BJ (cell line): ENCODE measurements at regions not wholly inside any gene's neighbourhood (a gene's known extent, or its start where the extent isn't known, plus 50 kb on each side); places are given as distances from the start of the nearest gene placed in this dataset.

ENCODE experiments used
- CTCF ChIA-PET: fragments of 350-600 bp; formaldehyde crosslinking; extraction: SDS; loops from one replicate; lab custom pipeline; 2021; ENCODE audit warnings: antibody characterized with exemption, inconsistent platforms; lab: Yijun Ruan, JAX
- POLR2A ChIA-PET: fragments of 300-600 bp; sonication (Branson Sonifier 250); formaldehyde crosslinking; extraction: SDS; loops from one replicate; lab custom pipeline; 2021; ENCODE audit warnings: antibody characterized with exemption; lab: Charles Lee
- DNase-seq: peaks from one replicate; pipeline ENCODE4 v3.0.0-alpha.2; 2011; ENCODE audit warnings: low read depth
- H3K27me3 ChIP-seq: 2 replicates; pipeline ENCODE4 v1.6.0; 2011; ENCODE audit warnings: low read length; ENCODE audit not compliant: control insufficient read depth, insufficient read depth
- H3K36me3 ChIP-seq: 2 replicates; pipeline ENCODE4 v1.5.1; 2011; ENCODE audit warnings: low read length; ENCODE audit not compliant: control insufficient read depth, insufficient read depth
- H3K4me3 ChIP-seq: 2 replicates; pipeline ENCODE4 v1.5.1; 2011; ENCODE audit warnings: low read depth, mild to moderate bottlenecking, control low read depth, low read length
- TF ChIP-seq, protein P1 (sequence below): IDR thresholded peaks from 2 replicates; pipeline ENCODE4 v1.5.1; 2011; ENCODE audit warnings: low read depth, mild to moderate bottlenecking, control low read depth, inconsistent platforms, low read length, moderate library complexity; ENCODE audit not compliant: insufficient read depth

DNA sequence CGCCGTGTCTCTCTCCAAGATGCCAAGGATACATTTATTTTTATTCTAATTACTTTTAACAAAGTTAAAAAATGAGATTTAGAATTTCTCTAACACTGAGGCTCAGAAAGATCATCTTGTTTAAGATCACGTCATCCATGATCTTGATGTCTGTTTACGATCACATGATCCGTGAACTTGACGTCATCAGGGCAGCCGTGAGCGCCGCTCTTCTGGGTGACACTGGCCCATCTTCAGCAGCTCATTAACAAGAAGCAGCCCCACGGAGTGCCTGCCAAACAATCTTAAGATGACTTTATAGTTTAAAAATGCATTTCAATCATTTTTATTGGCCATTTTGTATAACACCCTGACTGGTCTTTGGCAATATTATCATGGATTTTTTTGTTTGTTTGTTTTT, 291.1 kb upstream of the PRKCQ start:
- CTCF ChIA-PET, result no interaction called here
- POLR2A ChIA-PET, result no interaction called here
- TF ChIP-seq, protein P1, sequence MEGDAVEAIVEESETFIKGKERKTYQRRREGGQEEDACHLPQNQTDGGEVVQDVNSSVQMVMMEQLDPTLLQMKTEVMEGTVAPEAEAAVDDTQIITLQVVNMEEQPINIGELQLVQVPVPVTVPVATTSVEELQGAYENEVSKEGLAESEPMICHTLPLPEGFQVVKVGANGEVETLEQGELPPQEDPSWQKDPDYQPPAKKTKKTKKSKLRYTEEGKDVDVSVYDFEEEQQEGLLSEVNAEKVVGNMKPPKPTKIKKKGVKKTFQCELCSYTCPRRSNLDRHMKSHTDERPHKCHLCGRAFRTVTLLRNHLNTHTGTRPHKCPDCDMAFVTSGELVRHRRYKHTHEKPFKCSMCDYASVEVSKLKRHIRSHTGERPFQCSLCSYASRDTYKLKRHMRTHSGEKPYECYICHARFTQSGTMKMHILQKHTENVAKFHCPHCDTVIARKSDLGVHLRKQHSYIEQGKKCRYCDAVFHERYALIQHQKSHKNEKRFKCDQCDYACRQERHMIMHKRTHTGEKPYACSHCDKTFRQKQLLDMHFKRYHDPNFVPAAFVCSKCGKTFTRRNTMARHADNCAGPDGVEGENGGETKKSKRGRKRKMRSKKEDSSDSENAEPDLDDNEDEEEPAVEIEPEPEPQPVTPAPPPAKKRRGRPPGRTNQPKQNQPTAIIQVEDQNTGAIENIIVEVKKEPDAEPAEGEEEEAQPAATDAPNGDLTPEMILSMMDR, result no peak
- Histone ChIP-seq H3K4me3 (no peak overlapping the region), H3K27me3 (no peaks in the 10 kb centered on the region), H3K36me3 (no peaks in the 10 kb centered on the region)
- DNase-seq, result no peak

DNA sequence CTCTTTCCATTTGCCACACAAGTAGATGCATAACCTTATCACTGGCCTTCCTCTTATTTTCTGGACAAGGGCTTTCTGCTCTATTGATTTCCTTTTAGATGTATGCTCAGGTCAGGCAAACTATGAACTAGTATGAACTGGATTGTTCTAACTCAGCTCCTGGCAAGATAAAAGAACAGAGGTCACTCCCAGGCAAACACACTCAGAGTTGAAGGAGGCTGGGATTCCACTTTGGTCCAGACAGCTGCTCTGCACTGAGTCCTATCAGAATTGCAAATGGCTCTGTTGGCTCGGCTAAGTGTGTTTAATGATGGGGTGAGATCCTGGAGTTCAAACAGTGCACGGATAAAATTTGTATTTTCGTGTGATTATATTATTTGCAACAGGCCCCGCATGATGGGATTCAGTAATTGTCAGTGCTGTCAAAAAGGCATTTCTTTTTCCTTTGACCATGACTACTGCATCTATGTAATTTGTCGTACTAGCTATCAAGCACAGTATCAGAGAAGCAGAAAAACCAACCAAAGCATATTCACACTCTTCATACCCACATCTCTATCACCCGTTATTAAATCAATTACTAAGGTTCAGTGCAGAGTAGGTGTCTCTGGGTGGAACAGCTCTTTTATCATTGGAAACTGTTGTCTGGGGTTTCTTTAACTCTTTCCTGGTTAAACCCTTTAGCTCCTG, 288.1 kb upstream of the PRKCQ start:
- H3K4me3 ChIP-seq, result no peak overlapping the region
- CTCF ChIA-PET, result interaction anchor here (0.7 kb wide), 1 partner anchor 210 kb away, joined by 3 read pairs; no protein-coding TSS in a partner anchor
- POLR2A ChIA-PET, result no interaction called here
- no peak for DNase-seq
- no peaks in the 10 kb centered on the region for H3K27me3 ChIP-seq
- TF ChIP-seq, protein P1, result no peak
- no peaks in the 10 kb centered on the region for H3K36me3 ChIP-seq

DNA sequence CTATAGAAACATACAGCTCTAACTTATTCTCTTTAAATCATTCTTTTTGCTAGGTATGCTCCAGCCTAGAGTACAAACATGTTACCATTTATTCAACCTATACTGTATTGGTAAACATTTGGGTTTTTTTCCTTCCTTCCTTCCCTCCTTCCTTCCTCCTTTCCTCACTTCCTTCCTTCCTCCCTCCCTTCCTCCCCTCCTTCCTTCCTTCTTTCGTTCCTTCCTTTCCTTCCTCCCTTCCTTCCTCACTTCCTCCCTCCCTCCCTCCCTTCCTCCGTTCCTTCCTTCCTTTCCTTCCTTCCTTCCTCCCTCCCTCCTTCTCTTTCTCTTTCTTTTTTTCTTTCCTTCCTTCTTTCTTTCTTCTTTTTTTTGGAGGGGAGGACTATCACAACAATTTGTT, 286.7 kb upstream of the PRKCQ start:
- Histone ChIP-seq H3K4me3 (no peak overlapping the region), H3K27me3 (no peaks in the 10 kb centered on the region), H3K36me3 (no peaks in the 10 kb centered on the region)
- CTCF ChIA-PET, result no interaction called here
- TF ChIP-seq, protein P1, result no peak
- POLR2A ChIA-PET, result no interaction called here
- DNase-seq, result no peak

DNA sequence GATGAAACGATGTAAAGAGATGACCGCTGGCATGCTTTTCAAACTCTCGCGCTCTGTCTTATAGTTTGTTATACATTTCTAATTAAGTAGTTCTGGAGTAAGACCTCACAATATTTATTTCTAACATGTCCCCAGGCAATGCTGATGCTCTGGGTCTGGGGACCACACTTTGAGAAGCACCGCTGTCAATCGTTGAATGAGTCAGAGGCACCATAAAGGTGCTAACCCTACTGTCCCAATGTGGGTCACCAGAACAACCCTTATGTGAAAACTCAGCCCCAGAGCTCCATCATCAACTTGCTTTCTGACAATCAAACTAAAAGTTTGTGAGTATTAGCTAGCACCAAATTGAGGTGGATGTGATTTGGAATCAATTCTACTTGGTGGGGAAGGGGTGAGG, 284.1 kb upstream of the PRKCQ start:
- TF ChIP-seq, protein P1, result no peak
- Histone ChIP-seq H3K27me3 (no peaks in the 10 kb centered on the region), H3K4me3 (no peak overlapping the region), H3K36me3 (no peaks in the 10 kb centered on the region)
- ChIA-PET CTCF (no interaction called here), POLR2A (no interaction called here)
- no peak for DNase-seq

DNA sequence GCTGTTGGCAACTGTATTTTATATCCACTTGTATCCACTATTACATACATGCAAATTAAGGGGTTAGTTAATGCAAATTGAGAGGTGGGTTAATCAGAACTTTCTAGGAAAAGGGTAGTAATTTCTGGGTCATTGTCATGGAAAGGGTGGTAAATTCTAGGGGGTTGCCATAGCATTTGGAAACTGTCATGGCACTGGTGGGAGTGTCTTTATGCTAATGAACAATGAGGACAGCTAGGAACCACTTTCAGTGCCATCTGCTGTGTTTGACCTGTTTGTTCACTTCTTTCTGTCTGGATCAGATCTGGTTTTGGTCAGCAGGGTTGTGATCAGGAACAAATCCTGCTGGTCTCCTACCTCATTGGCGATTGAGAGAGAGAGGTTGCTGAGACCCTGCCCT, 283.3 kb upstream of the PRKCQ start:
- TF ChIP-seq, protein P1, result no peak
- no peaks in the 10 kb centered on the region for H3K36me3 ChIP-seq
- ChIA-PET POLR2A (no interaction called here), CTCF (no interaction called here)
- no peaks in the 10 kb centered on the region for H3K27me3 ChIP-seq
- H3K4me3 ChIP-seq, result no peak overlapping the region
- DNase-seq, result no peak
